Heart left ventricle (tissue), 16 donors: ENCODE measurements at regions not wholly inside any gene's neighbourhood (a gene's known extent, or its start where the extent isn't known, plus 50 kb on each side); places are given as distances from the start of the nearest gene placed in this dataset.

Experiments
- ATAC-seq, 4 donors: fragments of 200-7000 bp; cut with Tn5 transposase; one replicate each; pipeline ENCODE4 v1.9.1; 2020 to 2022; ENCODE audit warnings: moderate library complexity in 4 of 4, mild to moderate bottlenecking in 3 of 4, moderate number of reproducible peaks in 1 of 4
- DNase-seq, 5 donors: peaks; one replicate each; pipeline ENCODE4 v3.0.0-alpha.2; 2020
- H3K27ac ChIP-seq, 12 donors: fragments of 200-600 bp; sonication (generic) in 4 of 12; one replicate each; pipeline versions ENCODE4 v1.5.0 to v1.8.0; 2016 to 2022; ENCODE audit warnings: mild to moderate bottlenecking in 2 of 12
- H3K27me3 ChIP-seq, 9 donors: fragments of 200-600 bp; sonication (generic) in 2 of 9; one replicate each; pipeline versions ENCODE4 v1.5.1 to v1.8.0; 2016 to 2022; ENCODE audit warnings: mild to moderate bottlenecking in 3 of 9
- H3K36me3 ChIP-seq, 9 donors: fragments of 200-600 bp; sonication (generic) in 2 of 9; one replicate each; pipeline versions ENCODE4 v1.5.0 to v1.8.0; 2018 to 2022; ENCODE audit warnings: mild to moderate bottlenecking in 2 of 9
- H3K4me1 ChIP-seq, 12 donors: fragments of 200-600 bp; sonication (generic) in 4 of 12; one replicate each; pipeline versions ENCODE4 v1.5.0 to v1.8.0; 2016 to 2022; ENCODE audit warnings: mild to moderate bottlenecking in 3 of 12
- H3K4me3 ChIP-seq, 12 donors: fragments of 200-600 bp; sonication (generic) in 4 of 12; one replicate each; pipeline versions ENCODE4 v1.5.0 to v1.8.0; 2017 to 2022; ENCODE audit warnings: mild to moderate bottlenecking in 9 of 12, moderate library complexity in 4 of 12
- H3K9me3 ChIP-seq, 12 donors: fragments of 200-600 bp; sonication (generic) in 4 of 12; one replicate each; pipeline versions ENCODE4 v1.5.0 to v1.8.0; 2016 to 2022; ENCODE audit warnings: mild to moderate bottlenecking in 1 of 12
- CTCF ChIP-seq, 12 donors: fragments of 200-600 bp; sonication (generic) in 4 of 12; IDR thresholded peaks; one replicate each; pipeline versions ENCODE4 v1.5.0 to v1.8.0; 2018 to 2022; ENCODE audit warnings: antibody characterized with exemption in 12 of 12, mild to moderate bottlenecking in 5 of 12
- POLR2A ChIP-seq, 2 donors: fragments of 450-650 bp; IDR thresholded peaks; one replicate each; pipeline ENCODE4 v1.6.1; 2017; ENCODE audit warnings: antibody characterized with exemption in 2 of 2, mild to moderate bottlenecking in 2 of 2, moderate library complexity in 2 of 2
- WGBS, 4 donors: extraction: QIAGEN DNeasy Blood & Tissue Kit in 2 of 4; methylation state at CpG; one replicate each; pipeline versions ENCODE4 v1.1.5 to v1.1.7; 2013 to 2018; 5-methylcytosine and 5-hydroxymethylcytosine counted together
- intact Hi-C, 10 donors: fragments of 100-400 bp; cut with DNase I; formaldehyde crosslinking; loops; one replicate each; pipeline versions ENCODE4 v1.11.1 to v1.14.2; 2022
- donor health status: ischemic (EF 13 %, LVEDD 7.1; RV severe dilation, severe dysfunction).
- donor health status: healthy with polysubstance abuse.
- donor health status: DM: no; HTN: yes; CAD: no.
- donor health status: DM: no; HTN: no; CAD: no.
- donor health status: ischemic (EF 25% LVEDD 6.9; RV normal size, moderate dysfunction).
- donor health status: ischemic (EF 25% LVEDD 5.7; RV mildly dilated, moderate dysfunction).
- donor health status: healthy.
- donor health status: DM: yes; HTN: yes; CAD: no.
- donor health status: ischemic (EF 35%, LVEDD 5.7; RV mildly dilated, moderate dysfunction).
- donor health status: nonischemic (EF 11% LVEDD 7.7; RV severe dilation, severe dysfunction).
- donor health status: DM: yes; HTN: yes; CAD: no.
- donor health status: PGD.
- donor health status: ischemic (EF 29% LVEDD 5.4; RV normal size, mild dysfunction).
- donor health status: nonischemic (EF 23%, LVEDD 6.1; RV moderate dilation, normal function).

- DNase-seq (no peak), ATAC-seq (no peak)
- intact Hi-C loops, result loop anchor here in 1 of 10 donors (5.0 kb wide), 1 partner anchor 959 kb away; no protein-coding TSS in a partner anchor
- H3K27ac ChIP-seq, result no peak overlapping the region
- peaks cover 0 to 9% (median 0%) of the 10 kb centered on the region in 12 donors for H3K9me3 ChIP-seq
- H3K36me3 ChIP-seq, result no peaks in the 10 kb centered on the region
- WGBS, 4 donors, result 38 to 65% (median 65%) methylated on average over 1 of the region's 1 CpG
- TF ChIP-seq CTCF (IDR thresholded peaks at IDR 0.05), result no peak
- TF ChIP-seq POLR2A (IDR thresholded peaks at IDR 0.05), result no peak
- no peaks in the 10 kb centered on the region for H3K27me3 ChIP-seq
- no peak overlapping the region for H3K4me3 ChIP-seq
- H3K4me1 ChIP-seq, result no peaks in the 10 kb centered on the region
Observed at GRCh38 chr2:51971136-51971535, 939.2 kb upstream of the NRXN1 start.

GRCh38 chr2:51969347-51969746 lies 937.4 kb upstream of the NRXN1 start:
- no peaks in the 10 kb centered on the region for H3K4me1 ChIP-seq
- peaks cover 0 to 9% (median 0%) of the 10 kb centered on the region in 12 donors for H3K9me3 ChIP-seq
- no peak for TF ChIP-seq CTCF (IDR thresholded peaks at IDR 0.05)
- H3K27me3 ChIP-seq, result no peaks in the 10 kb centered on the region
- H3K36me3 ChIP-seq, result no peaks in the 10 kb centered on the region
- intact Hi-C loops, result no loop called here
- H3K4me3 ChIP-seq, result no peak overlapping the region
- H3K27ac ChIP-seq, result no peak overlapping the region
- ATAC-seq (no peak), DNase-seq (no peak)
- WGBS, 4 donors, result 41 to 79% (median 55%) methylated on average over 1 of the region's 1 CpG

GRCh38 chr2:51960841-51961335 lies 929.0 kb upstream of the NRXN1 start:
- H3K4me3 ChIP-seq, result no peak overlapping the region
- WGBS, 4 donors, result 73 to 87% (median 77%) methylated on average over 3 of the region's 3 CpGs
- intact Hi-C loops, result no loop called here
- H3K36me3 ChIP-seq, result no peaks in the 10 kb centered on the region
- no peak overlapping the region for H3K27ac ChIP-seq
- TF ChIP-seq CTCF (IDR thresholded peaks at IDR 0.05), result no peak
- TF ChIP-seq POLR2A (IDR thresholded peaks at IDR 0.05), result no peak
- no peaks in the 10 kb centered on the region for H3K27me3 ChIP-seq
- no peaks in the 10 kb centered on the region for H3K9me3 ChIP-seq
- DNase-seq, result no peak
- H3K4me1 ChIP-seq, result no peaks in the 10 kb centered on the region
- ATAC-seq, result no peak

GRCh38 chr2:51960281-51960680 lies 928.3 kb upstream of the NRXN1 start:
- no peaks in the 10 kb centered on the region for H3K27me3 ChIP-seq
- no peak for ATAC-seq
- intact Hi-C loops, result no loop called here
- no peak overlapping the region for H3K27ac ChIP-seq
- peaks cover 0 to 5% (median 0%) of the 10 kb centered on the region in 12 donors for H3K9me3 ChIP-seq
- 71 to 85% (median 77%) methylated on average over 2 of the region's 2 CpGs for WGBS, 4 donors
- H3K36me3 ChIP-seq, result no peaks in the 10 kb centered on the region
- no peak for DNase-seq
- TF ChIP-seq CTCF (IDR thresholded peaks at IDR 0.05) (no peak), POLR2A (IDR thresholded peaks at IDR 0.05) (no peak)
- H3K4me1 ChIP-seq, result no peaks in the 10 kb centered on the region
- H3K4me3 ChIP-seq, result no peak overlapping the region
